ENCODE measurements at regions not wholly inside any gene's neighbourhood (a gene's known extent, or its start where the extent isn't known, plus 50 kb on each side); places are given as distances from the start of the nearest gene placed in this dataset.

DNA sequence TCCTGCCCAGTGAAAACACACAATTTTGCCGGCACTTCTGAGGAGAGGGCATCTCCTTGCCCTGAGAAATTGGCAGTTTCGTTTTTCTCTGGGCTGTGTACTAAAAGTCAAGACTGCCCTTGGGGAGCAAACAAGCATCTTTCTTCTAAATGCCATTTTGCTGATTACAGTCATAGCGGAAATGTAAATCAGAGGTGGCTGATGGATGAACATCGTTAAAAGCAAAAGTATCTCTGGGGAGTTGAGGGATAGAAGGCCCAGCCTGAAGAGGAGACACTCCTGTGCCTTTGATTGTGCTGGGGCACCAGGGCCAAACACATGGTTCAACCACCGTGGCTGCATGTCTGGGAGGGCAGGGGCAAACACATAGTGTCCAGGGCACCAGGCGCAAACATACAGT is 49.8 kb downstream of the ABCC12 start:
- H3K4me1 ChIP-seq (ENCODE audit: control insufficient read depth, extremely low read depth, insufficient read depth, low read length): no peaks in the 10 kb centered on the region
- H3K9me3 ChIP-seq (ENCODE audit: control insufficient read depth, insufficient read depth, low read depth, low read length): no peaks in the 10 kb centered on the region
- H4K20me1 ChIP-seq (ENCODE audit: control insufficient read depth, extremely low read depth, insufficient read depth, low read length): no peaks in the 10 kb centered on the region
- H3K27me3 ChIP-seq (ENCODE audit: control insufficient read depth, insufficient read depth, low read length): peaks cover 11% of the 10 kb centered on the region
- no peaks in the 10 kb centered on the region for H3K79me2 ChIP-seq (ENCODE audit: control insufficient read depth, insufficient read depth, low read length)
- no peak overlapping the region for H3K4me2 ChIP-seq (ENCODE audit: extremely low read depth, insufficient read depth, low read length)
- H3K36me3 ChIP-seq (ENCODE audit: control insufficient read depth, insufficient read depth, low read length): no peaks in the 10 kb centered on the region
- H3K27ac ChIP-seq (ENCODE audit: insufficient read depth, low read length): no peak overlapping the region
- H3K9ac ChIP-seq (ENCODE audit: insufficient read depth, low read length): no peak overlapping the region
- no peak for DNase-seq (ENCODE audit: low read depth in 2 of 2)
- no peak overlapping the region for H2AFZ ChIP-seq (ENCODE audit: low read length)
- TF ChIP-seq EZH2 (IDR thresholded peaks at IDR 0.05; ENCODE audit: low read length, missing control alignments): no peak
- TF ChIP-seq, protein P1, sequence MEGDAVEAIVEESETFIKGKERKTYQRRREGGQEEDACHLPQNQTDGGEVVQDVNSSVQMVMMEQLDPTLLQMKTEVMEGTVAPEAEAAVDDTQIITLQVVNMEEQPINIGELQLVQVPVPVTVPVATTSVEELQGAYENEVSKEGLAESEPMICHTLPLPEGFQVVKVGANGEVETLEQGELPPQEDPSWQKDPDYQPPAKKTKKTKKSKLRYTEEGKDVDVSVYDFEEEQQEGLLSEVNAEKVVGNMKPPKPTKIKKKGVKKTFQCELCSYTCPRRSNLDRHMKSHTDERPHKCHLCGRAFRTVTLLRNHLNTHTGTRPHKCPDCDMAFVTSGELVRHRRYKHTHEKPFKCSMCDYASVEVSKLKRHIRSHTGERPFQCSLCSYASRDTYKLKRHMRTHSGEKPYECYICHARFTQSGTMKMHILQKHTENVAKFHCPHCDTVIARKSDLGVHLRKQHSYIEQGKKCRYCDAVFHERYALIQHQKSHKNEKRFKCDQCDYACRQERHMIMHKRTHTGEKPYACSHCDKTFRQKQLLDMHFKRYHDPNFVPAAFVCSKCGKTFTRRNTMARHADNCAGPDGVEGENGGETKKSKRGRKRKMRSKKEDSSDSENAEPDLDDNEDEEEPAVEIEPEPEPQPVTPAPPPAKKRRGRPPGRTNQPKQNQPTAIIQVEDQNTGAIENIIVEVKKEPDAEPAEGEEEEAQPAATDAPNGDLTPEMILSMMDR (conservative IDR thresholded peaks at IDR 0.05 in 1 of 2, IDR thresholded peaks at IDR 0.05 in 1 of 2; ENCODE audit: low read depth in 1 of 2, low read length in 2 of 2): no peak
- H3K4me3 ChIP-seq (replicated peaks in 1 of 4; ENCODE audit: control extremely low read depth in 1 of 4, insufficient read depth in 1 of 4, low read depth in 3 of 4, low read length in 4 of 4): no peak overlapping the region

DNA sequence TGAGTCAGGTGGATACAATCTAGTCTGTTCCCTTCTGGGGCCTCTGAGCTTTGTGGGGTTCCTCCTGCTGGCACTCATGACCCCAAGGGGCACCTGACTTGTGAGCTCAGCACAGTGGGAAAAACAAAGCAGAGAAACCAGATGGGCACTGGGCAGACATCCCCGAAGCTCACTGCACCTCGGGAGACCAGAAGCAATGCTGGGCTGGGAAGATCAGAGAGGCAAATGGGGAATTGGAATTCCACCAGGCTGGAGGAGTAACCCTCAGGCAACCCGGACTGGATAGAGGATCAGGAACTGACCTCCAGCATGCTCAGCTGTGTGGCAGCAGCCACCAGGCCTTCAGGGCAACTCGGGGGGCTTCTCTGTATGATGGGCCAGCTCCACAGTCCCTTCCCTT is 50.3 kb downstream of the ABCC12 start:
- H3K4me1 ChIP-seq (ENCODE audit: control insufficient read depth, extremely low read depth, insufficient read depth, low read length): no peaks in the 10 kb centered on the region
- no peaks in the 10 kb centered on the region for H3K9me3 ChIP-seq (ENCODE audit: control insufficient read depth, insufficient read depth, low read depth, low read length)
- H2AFZ ChIP-seq (ENCODE audit: low read length): no peak overlapping the region
- TF ChIP-seq, protein P1 (conservative IDR thresholded peaks at IDR 0.05 in 1 of 2, IDR thresholded peaks at IDR 0.05 in 1 of 2; ENCODE audit: low read depth in 1 of 2, low read length in 2 of 2): no peak
- TF ChIP-seq EZH2 (IDR thresholded peaks at IDR 0.05; ENCODE audit: low read length, missing control alignments): no peak
- H3K4me3 ChIP-seq (replicated peaks in 1 of 4; ENCODE audit: control extremely low read depth in 1 of 4, insufficient read depth in 1 of 4, low read depth in 3 of 4, low read length in 4 of 4): no peak overlapping the region
- H3K27ac ChIP-seq (ENCODE audit: insufficient read depth, low read length): no peak overlapping the region
- H3K36me3 ChIP-seq (ENCODE audit: control insufficient read depth, insufficient read depth, low read length): no peaks in the 10 kb centered on the region
- no peaks in the 10 kb centered on the region for H4K20me1 ChIP-seq (ENCODE audit: control insufficient read depth, extremely low read depth, insufficient read depth, low read length)
- no peak overlapping the region for H3K9ac ChIP-seq (ENCODE audit: insufficient read depth, low read length)
- H3K27me3 ChIP-seq (ENCODE audit: control insufficient read depth, insufficient read depth, low read length): peaks cover 5% of the 10 kb centered on the region
- no peak for DNase-seq (ENCODE audit: low read depth in 2 of 2)
- no peak overlapping the region for H3K4me2 ChIP-seq (ENCODE audit: extremely low read depth, insufficient read depth, low read length)
- no peaks in the 10 kb centered on the region for H3K79me2 ChIP-seq (ENCODE audit: control insufficient read depth, insufficient read depth, low read length)

DNA sequence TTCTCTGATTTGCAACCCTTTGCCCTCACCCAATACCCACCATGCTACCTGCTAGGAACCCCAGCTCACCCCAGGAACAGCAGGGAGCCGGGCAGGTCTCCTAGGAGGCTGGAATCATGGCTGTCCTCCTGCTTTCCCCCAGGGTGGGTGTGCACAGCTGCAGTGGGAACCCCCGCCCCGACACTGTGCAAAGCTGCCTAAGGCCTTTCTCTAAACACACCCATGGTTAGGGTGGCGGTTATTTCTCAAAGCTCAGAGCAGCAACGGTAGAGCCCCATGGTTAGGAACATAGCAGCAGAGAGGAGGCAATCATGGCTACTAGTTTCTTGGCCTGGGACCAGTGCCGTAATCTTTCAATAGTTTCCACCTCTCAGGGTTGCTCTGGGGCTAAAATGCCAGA is 52.2 kb downstream of the ABCC12 start:
- TF ChIP-seq EZH2 (IDR thresholded peaks at IDR 0.05; ENCODE audit: low read length, missing control alignments): no peak
- TF ChIP-seq, protein P1 (conservative IDR thresholded peaks at IDR 0.05 in 1 of 2, IDR thresholded peaks at IDR 0.05 in 1 of 2; ENCODE audit: low read depth in 1 of 2, low read length in 2 of 2): no peak
- no peak overlapping the region for H2AFZ ChIP-seq (ENCODE audit: low read length)

More for the DNA sequence above, 52.2 kb downstream of the ABCC12 start:
- no peaks in the 10 kb centered on the region for H3K36me3 ChIP-seq (ENCODE audit: control insufficient read depth, insufficient read depth, low read length)
- no peak overlapping the region for H3K4me2 ChIP-seq (ENCODE audit: extremely low read depth, insufficient read depth, low read length)
- H3K9ac ChIP-seq (ENCODE audit: insufficient read depth, low read length): no peak overlapping the region
- H4K20me1 ChIP-seq (ENCODE audit: control insufficient read depth, extremely low read depth, insufficient read depth, low read length): no peaks in the 10 kb centered on the region
- no peak overlapping the region for H3K4me3 ChIP-seq (replicated peaks in 1 of 4; ENCODE audit: control extremely low read depth in 1 of 4, insufficient read depth in 1 of 4, low read depth in 3 of 4, low read length in 4 of 4)
- no peak for DNase-seq (ENCODE audit: low read depth in 2 of 2)
- no peaks in the 10 kb centered on the region for H3K79me2 ChIP-seq (ENCODE audit: control insufficient read depth, insufficient read depth, low read length)
- no peaks in the 10 kb centered on the region for H3K9me3 ChIP-seq (ENCODE audit: control insufficient read depth, insufficient read depth, low read depth, low read length)
- H3K27ac ChIP-seq (ENCODE audit: insufficient read depth, low read length): no peak overlapping the region
- H3K4me1 ChIP-seq (ENCODE audit: control insufficient read depth, extremely low read depth, insufficient read depth, low read length): no peaks in the 10 kb centered on the region
- no peaks in the 10 kb centered on the region for H3K27me3 ChIP-seq (ENCODE audit: control insufficient read depth, insufficient read depth, low read length)

All from fibroblast of lung (primary cell).